Karpas-422 (cell line): ENCODE measurements at regions not wholly inside any gene's neighbourhood (a gene's known extent, or its start where the extent isn't known, plus 50 kb on each side); places are given as distances from the start of the nearest gene placed in this dataset.

Experiments used
- DNase-seq: peaks from one replicate; pipeline ENCODE4 v3.0.0-alpha.2; 2015
- H2AFZ ChIP-seq: fragments of 200-600 bp; sonication (generic); 2 replicates; pipeline ENCODE4 v1.6.1; 2014; ENCODE audit warnings: antibody characterized with exemption, low read length, mixed read lengths
- H3K27ac ChIP-seq: fragments of 200-600 bp; sonication (generic); 2 replicates; pipeline ENCODE4 v1.5.1; 2014; ENCODE audit warnings: mild to moderate bottlenecking, low read length, moderate library complexity
- H3K27me3 ChIP-seq: fragments of 200-600 bp; sonication (generic); 2 replicates; pipeline ENCODE4 v1.6.1; 2014; ENCODE audit warnings: low read length, mixed read lengths
- H3K36me3 ChIP-seq: fragments of 200-600 bp; sonication (generic); 2 replicates; pipeline ENCODE4 v1.6.1; 2014; ENCODE audit warnings: low read length, mixed read lengths; ENCODE audit not compliant: insufficient read depth
- H3K4me1 ChIP-seq: fragments of 200-600 bp; sonication (generic); 2 replicates; pipeline ENCODE4 v1.6.1; 2014; ENCODE audit warnings: mild to moderate bottlenecking, low read length, mixed read lengths
- H3K4me2 ChIP-seq: fragments of 200-600 bp; sonication (generic); 2 replicates; pipeline ENCODE4 v1.6.1; 2014; ENCODE audit warnings: low read length, low read depth, mild to moderate bottlenecking; ENCODE audit not compliant: poor library complexity, severe bottlenecking
- H3K4me3 ChIP-seq: fragments of 200-600 bp; sonication (generic); 2 replicates; pipeline ENCODE4 v1.5.1; 2014; ENCODE audit warnings: mild to moderate bottlenecking, antibody characterized with exemption, low read length, mixed read lengths
- H3K79me2 ChIP-seq: fragments of 200-600 bp; sonication (generic); 2 replicates; pipeline ENCODE4 v1.6.1; 2014; ENCODE audit warnings: mild to moderate bottlenecking, low read length, mixed read lengths
- H3K9ac ChIP-seq: fragments of 200-600 bp; sonication (generic); 2 replicates; pipeline ENCODE4 v1.6.0; 2014; ENCODE audit warnings: low read length
- H3K9me2 ChIP-seq: fragments of 200-600 bp; sonication (generic), shearing (Covaris generic); replicated peaks from 2 replicates; pipeline ENCODE4 v1.6.0; 2014; ENCODE audit warnings: mild to moderate bottlenecking, low read length, moderate library complexity; ENCODE audit not compliant: insufficient read depth
- H3K9me3 ChIP-seq: fragments of 300-700, 200-600 bp; sonication (generic); 2 replicates; pipeline ENCODE4 v1.6.1; 2014; ENCODE audit warnings: low read length, mixed read lengths
- H4K20me1 ChIP-seq: fragments of 200-600 bp; sonication (generic); 2 replicates; pipeline ENCODE4 v1.6.1; 2014; ENCODE audit warnings: mild to moderate bottlenecking, antibody characterized with exemption, low read length, low read depth; ENCODE audit not compliant: insufficient read depth

DNA sequence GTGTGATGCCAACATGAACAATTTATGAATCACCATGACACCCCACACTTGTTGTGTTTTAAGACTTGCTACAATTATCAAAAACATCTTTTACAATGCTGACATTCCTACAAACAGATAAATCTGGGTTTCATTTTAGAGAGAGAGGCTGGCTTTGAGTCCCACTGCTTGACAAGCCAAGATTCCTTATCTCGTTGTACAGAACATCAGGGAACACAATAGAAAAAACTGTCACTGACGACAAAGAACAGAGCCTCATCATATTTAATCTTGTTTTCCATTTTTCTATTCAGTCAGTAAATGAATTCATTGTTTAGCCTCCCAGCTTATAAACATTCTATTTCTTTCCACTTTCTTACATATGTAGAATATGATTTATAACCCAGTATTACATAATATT lies 461.6 kb upstream of the VSTM2A start:
- no peak overlapping the region for H3K9ac ChIP-seq
- H3K4me3 ChIP-seq: no peak overlapping the region
- H3K4me1 ChIP-seq: no peaks in the 10 kb centered on the region
- no peak overlapping the region for H3K4me2 ChIP-seq
- no peak overlapping the region for H3K27ac ChIP-seq
- H3K9me3 ChIP-seq: no peaks in the 10 kb centered on the region; the same call in none of the 2 replicates
- no peaks in the 10 kb centered on the region for H3K9me2 ChIP-seq
- DNase-seq: no peak
- H4K20me1 ChIP-seq: no peaks in the 10 kb centered on the region
- H2AFZ ChIP-seq: no peak overlapping the region
- no peaks in the 10 kb centered on the region for H3K27me3 ChIP-seq
- H3K36me3 ChIP-seq: no peaks in the 10 kb centered on the region
- no peaks in the 10 kb centered on the region for H3K79me2 ChIP-seq

DNA sequence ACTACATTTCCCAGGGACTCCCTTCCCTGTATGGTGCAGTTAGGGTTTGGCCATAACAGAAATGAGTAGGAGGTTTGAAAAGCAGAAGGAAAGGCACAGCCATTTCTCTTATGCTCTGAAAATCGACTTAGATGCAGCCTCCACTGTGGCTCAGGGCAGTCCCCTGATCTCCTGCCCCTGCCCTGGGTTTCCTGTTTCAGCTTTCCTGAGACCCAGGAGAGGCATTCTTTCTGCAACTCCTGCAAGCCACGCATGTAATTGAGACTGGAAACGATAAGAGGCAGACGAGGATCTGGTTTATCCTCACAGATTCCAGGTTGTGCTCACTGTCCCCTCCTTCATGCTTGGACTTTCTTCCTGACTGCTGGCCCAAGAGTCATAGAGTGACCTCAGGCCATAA lies 461.2 kb upstream of the VSTM2A start:
- no peak overlapping the region for H3K27ac ChIP-seq
- no peak overlapping the region for H3K4me2 ChIP-seq

DNA sequence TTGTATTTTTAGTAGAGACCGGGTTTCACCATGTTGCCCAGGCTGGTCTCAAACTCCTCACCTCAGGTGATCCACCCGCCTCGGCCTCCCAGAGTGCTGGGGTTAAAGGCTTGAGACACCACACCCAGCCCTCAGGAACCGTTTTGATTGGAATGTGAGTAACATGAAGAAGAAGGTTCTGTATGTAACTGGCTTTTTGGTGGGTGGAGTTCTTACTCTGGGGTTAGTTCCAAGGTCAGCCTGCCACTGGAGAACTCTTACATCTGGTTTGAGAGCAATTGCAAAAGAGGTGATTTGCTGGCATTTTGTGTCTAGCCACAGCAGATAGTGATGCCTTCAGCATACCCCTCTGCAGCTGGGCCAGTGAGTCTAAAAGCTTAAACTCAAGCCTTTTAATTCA lies 457.8 kb upstream of the VSTM2A start:
- Histone ChIP-seq H3K9ac (no peak overlapping the region), H3K4me2 (no peak overlapping the region), H3K9me2 (no peaks in the 10 kb centered on the region), H2AFZ (no peak overlapping the region), H3K9me3 (peaks cover 1% of the 10 kb centered on the region; the same call in 1 of the 2 replicates), H3K36me3 (no peaks in the 10 kb centered on the region), H3K4me1 (no peaks in the 10 kb centered on the region), H3K4me3 (no peak overlapping the region), H3K27ac (no peak overlapping the region), H4K20me1 (no peaks in the 10 kb centered on the region), H3K27me3 (no peaks in the 10 kb centered on the region), H3K79me2 (no peaks in the 10 kb centered on the region)
- DNase-seq: no peak

More for the DNA sequence above, 461.2 kb upstream of the VSTM2A start:
- H3K27me3 ChIP-seq: no peaks in the 10 kb centered on the region
- no peaks in the 10 kb centered on the region for H3K36me3 ChIP-seq
- no peaks in the 10 kb centered on the region for H3K9me2 ChIP-seq
- H3K4me3 ChIP-seq: no peak overlapping the region
- H3K9ac ChIP-seq: no peak overlapping the region
- no peaks in the 10 kb centered on the region for H3K4me1 ChIP-seq
- H4K20me1 ChIP-seq: no peaks in the 10 kb centered on the region
- H2AFZ ChIP-seq: no peak overlapping the region
- no peaks in the 10 kb centered on the region; the same call in none of the 2 replicates for H3K9me3 ChIP-seq
- no peak for DNase-seq
- H3K79me2 ChIP-seq: no peaks in the 10 kb centered on the region

DNA sequence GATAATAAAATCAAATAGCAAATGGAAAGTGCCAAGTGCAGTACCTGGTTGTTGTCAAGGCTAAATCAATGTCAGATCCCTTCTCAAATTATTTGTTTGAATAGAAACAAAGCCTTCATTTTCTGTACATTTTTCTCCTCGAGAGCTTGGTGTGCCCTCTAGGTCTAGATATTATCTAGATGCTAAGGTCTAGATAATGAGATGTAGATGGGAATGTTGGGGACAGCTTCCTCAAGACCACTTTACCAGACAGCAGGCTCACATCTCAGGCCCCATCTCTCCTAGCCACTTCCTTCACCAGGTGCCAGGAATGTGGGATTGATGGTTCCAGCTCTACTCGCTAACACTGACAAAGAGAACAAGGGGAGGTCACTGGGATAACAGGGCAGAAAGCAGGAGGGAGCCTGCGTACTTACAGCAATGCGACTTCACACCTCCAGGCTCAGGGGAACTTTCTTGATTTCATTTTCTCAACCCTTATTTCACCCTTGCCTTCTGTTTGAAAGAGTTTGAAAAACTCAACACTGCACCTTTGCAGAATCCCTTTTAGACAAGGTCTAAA lies 451.4 kb upstream of the VSTM2A start:
- no peaks in the 10 kb centered on the region for H3K27me3 ChIP-seq
- H3K9me2 ChIP-seq: no peaks in the 10 kb centered on the region
- H3K9ac ChIP-seq: no peak overlapping the region
- no peak for DNase-seq
- H3K4me1 ChIP-seq: no peaks in the 10 kb centered on the region
- no peaks in the 10 kb centered on the region for H3K36me3 ChIP-seq
- H3K27ac ChIP-seq: no peak overlapping the region
- no peak overlapping the region for H2AFZ ChIP-seq
- no peaks in the 10 kb centered on the region for H3K79me2 ChIP-seq
- H3K9me3 ChIP-seq: peaks cover 13% of the 10 kb centered on the region
- no peak overlapping the region for H3K4me3 ChIP-seq
- H3K4me2 ChIP-seq: no peak overlapping the region
- no peaks in the 10 kb centered on the region for H4K20me1 ChIP-seq

DNA sequence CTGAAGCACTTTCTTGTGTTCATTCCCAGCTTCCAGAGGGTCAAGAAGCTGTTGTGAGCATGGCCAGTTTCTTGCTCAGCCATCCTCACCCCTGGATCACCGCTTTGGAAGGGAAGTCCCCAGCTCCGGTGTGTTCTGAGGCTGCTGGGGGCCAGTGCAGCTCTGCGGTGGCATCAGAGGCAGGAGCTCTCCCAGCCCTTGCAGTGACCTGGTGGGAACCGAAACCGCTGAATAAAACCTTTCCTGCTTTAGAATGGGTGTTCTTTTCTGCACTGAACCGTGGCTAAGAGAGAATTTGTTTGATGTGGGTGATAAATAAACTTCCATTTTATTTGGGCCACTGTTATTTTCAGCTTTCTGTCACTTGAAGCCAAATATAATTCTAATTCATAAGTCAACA lies 450.9 kb upstream of the VSTM2A start:
- H3K9ac ChIP-seq: no peak overlapping the region
- H3K27ac ChIP-seq: no peak overlapping the region
- no peaks in the 10 kb centered on the region for H3K36me3 ChIP-seq
- H3K79me2 ChIP-seq: no peaks in the 10 kb centered on the region
- no peak overlapping the region for H3K4me3 ChIP-seq
- no peaks in the 10 kb centered on the region for H3K4me1 ChIP-seq
- peaks cover 17% of the 10 kb centered on the region for H3K9me3 ChIP-seq
- H3K4me2 ChIP-seq: no peak overlapping the region
- H3K27me3 ChIP-seq: no peaks in the 10 kb centered on the region
- no peak overlapping the region for H2AFZ ChIP-seq
- H4K20me1 ChIP-seq: no peaks in the 10 kb centered on the region
- H3K9me2 ChIP-seq: no peaks in the 10 kb centered on the region
- DNase-seq: no peak

DNA sequence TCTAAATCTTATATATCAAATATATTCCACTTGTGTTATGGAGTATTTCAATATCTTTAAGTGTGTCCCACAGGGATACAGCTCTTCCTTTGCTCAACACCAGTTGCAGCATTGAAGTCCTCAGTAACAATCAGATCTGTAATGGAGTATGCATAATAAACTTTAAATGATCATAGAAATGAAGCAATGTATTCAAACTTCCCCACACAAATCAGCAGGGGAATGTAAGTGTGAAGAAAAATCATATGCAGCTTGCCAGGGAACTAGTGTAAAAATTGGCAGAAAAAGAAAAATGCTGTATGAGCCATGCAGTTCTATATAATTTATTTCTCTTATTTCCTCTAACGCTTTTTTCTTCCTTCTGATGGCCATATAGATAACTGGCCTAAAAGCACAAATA lies 444.3 kb upstream of the VSTM2A start:
- Histone ChIP-seq H2AFZ (no peak overlapping the region), H4K20me1 (no peaks in the 10 kb centered on the region), H3K79me2 (no peaks in the 10 kb centered on the region), H3K27ac (no peak overlapping the region), H3K36me3 (no peaks in the 10 kb centered on the region), H3K4me1 (no peaks in the 10 kb centered on the region), H3K27me3 (no peaks in the 10 kb centered on the region), H3K4me3 (no peak overlapping the region), H3K9ac (no peak overlapping the region), H3K9me2 (no peaks in the 10 kb centered on the region), H3K9me3 (peaks cover 13% of the 10 kb centered on the region; the same call in 1 of the 2 replicates), H3K4me2 (no peak overlapping the region)
- DNase-seq: no peak

DNA sequence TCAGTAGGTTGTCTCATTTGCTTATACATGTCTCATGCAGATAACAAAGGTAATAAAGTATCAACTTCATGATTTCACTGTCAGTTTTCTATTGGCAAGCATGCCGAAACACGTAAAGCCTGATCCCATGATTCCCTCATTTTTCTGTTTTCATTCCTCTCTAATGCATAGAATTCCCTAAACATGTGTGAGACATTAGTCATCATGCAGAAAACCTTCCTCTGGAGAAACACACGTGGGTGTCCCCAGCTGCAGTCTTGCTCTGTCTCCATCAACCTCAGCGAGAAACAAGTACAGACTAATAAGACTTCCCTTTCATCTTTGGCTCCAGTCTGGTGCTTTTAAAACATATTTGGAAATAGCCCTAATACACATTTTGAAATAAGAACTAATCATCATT lies 432.7 kb upstream of the VSTM2A start:
- H3K9me2 ChIP-seq: no peaks in the 10 kb centered on the region
- no peak overlapping the region for H3K4me3 ChIP-seq
- no peaks in the 10 kb centered on the region for H3K36me3 ChIP-seq
- H3K27me3 ChIP-seq: no peaks in the 10 kb centered on the region
- H4K20me1 ChIP-seq: no peaks in the 10 kb centered on the region
- no peak for DNase-seq
- no peaks in the 10 kb centered on the region for H3K4me1 ChIP-seq
- H3K27ac ChIP-seq: no peak overlapping the region
- H3K9ac ChIP-seq: no peak overlapping the region
- no peaks in the 10 kb centered on the region for H3K79me2 ChIP-seq
- no peaks in the 10 kb centered on the region; the same call in none of the 2 replicates for H3K9me3 ChIP-seq
- no peak overlapping the region for H3K4me2 ChIP-seq
- no peak overlapping the region for H2AFZ ChIP-seq

DNA sequence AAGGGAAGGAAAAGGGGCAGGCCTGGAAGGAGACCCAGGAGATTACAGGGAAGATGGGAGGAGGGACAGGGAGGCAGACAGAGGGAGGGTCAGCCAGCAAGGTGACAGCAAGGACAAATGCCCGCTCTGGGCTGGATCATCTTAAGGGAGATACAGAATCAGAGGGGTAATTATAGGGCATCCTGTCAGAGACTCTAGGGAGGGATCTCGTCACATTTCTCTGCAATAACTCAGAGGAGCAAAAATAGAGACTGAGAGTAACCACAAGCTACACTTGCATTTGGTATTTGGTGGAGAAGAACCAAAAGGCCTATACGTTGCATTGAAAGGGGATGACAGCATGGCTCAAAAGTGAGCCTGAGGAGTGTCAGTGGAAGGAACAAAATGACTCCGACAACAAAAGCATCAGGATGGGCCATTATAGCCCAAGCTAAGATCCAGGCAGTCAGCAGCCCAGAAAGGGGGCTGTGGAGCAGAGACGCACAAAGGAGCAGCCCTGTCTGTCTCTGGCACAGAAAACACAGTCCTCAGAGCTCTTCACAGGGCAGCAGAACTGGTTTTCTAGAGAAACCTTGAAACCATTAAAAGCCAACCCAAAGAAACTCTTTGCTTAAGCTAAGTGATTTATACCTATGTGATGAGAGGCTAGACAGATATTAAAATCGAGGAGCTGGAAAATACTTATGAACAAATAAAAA lies 430.2 kb upstream of the VSTM2A start:
- no peaks in the 10 kb centered on the region for H3K9me2 ChIP-seq
- no peak overlapping the region for H3K4me3 ChIP-seq
- no peaks in the 10 kb centered on the region for H3K79me2 ChIP-seq
- H2AFZ ChIP-seq: no peak overlapping the region
- H4K20me1 ChIP-seq: no peaks in the 10 kb centered on the region
- no peaks in the 10 kb centered on the region for H3K36me3 ChIP-seq
- no peak overlapping the region for H3K4me2 ChIP-seq
- H3K9ac ChIP-seq: no peak overlapping the region
- H3K27ac ChIP-seq: no peak overlapping the region
- DNase-seq: no peak
- H3K27me3 ChIP-seq: no peaks in the 10 kb centered on the region
- H3K4me1 ChIP-seq: no peaks in the 10 kb centered on the region
- H3K9me3 ChIP-seq: peaks cover 17% of the 10 kb centered on the region
